ACC112 (cell line): ENCODE measurements at regions not wholly inside any gene's neighbourhood (a gene's known extent, or its start where the extent isn't known, plus 50 kb on each side); places are given as distances from the start of the nearest gene placed in this dataset.

Source experiments
- H2AFZ ChIP-seq: fragments of 200-600 bp; sonication (generic); one replicate; pipeline ENCODE4 v1.6.0; 2017; ENCODE audit warnings: antibody characterized with exemption, low read length; ENCODE audit not compliant: unreplicated experiment
- H3K27ac ChIP-seq: fragments of 200-600 bp; sonication (generic); 2 replicates; pipeline ENCODE4 v1.5.1; 2014; ENCODE audit warnings: low read depth, mild to moderate bottlenecking, antibody characterized with exemption, low read length, moderate library complexity
- H3K27me3 ChIP-seq: fragments of 200-600 bp; sonication (generic); 2 replicates; pipeline ENCODE4 v1.6.1; 2014; ENCODE audit warnings: mild to moderate bottlenecking, antibody characterized with exemption, low read length, moderate library complexity, mixed read lengths; ENCODE audit not compliant: insufficient read depth
- H3K36me3 ChIP-seq: fragments of 200-600 bp; sonication (generic); 2 replicates; pipeline ENCODE4 v1.6.1; 2016; ENCODE audit warnings: mild to moderate bottlenecking, antibody characterized with exemption, low read length, moderate library complexity, mixed read lengths; ENCODE audit not compliant: insufficient read depth
- H3K4me1 ChIP-seq: fragments of 200-600 bp; sonication (generic); one replicate; pipeline ENCODE4 v1.6.1; 2016; ENCODE audit warnings: low read length, mixed read lengths; ENCODE audit not compliant: insufficient read depth, unreplicated experiment, control insufficient read depth
- H3K4me3 ChIP-seq: fragments of 200-600 bp; sonication (generic); 2 replicates; pipeline ENCODE4 v1.5.1; 2014; ENCODE audit warnings: mild to moderate bottlenecking, low read depth, low read length
- H3K79me2 ChIP-seq: fragments of 200-600 bp; sonication (generic); one replicate; pipeline ENCODE4 v1.6.0; 2016; ENCODE audit warnings: low read length; ENCODE audit not compliant: control insufficient read depth, unreplicated experiment, insufficient read depth

DNA sequence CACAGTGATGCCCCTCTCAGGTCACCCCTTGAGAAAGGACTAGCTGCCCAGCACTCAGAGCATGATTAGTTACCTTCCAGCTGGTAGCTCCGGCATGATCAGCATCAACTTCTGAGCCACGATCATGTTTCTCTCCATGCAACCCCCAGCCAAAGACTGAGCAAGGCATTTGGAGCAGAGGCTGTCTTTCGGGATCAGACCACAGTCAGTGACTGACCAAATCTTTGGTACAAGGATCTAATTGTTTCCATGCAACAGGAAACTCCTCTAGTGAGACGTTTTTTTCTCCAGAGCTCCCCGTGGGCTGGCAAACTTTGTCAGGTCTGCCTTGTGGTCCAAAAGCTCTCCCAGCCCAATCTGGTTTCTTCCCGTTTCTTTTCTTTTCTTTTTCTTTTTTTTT is 244.3 kb downstream of the METTL4 start:
- H3K79me2 ChIP-seq: no peaks in the 10 kb centered on the region
- H3K27me3 ChIP-seq: peaks cover 20% of the 10 kb centered on the region; the same call in 1 of the 2 replicates
- H3K27ac ChIP-seq: no peak overlapping the region
- H3K4me3 ChIP-seq: no peak overlapping the region
- H3K36me3 ChIP-seq: no peaks in the 10 kb centered on the region
- H3K4me1 ChIP-seq: peaks cover 5% of the 10 kb centered on the region
- no peak overlapping the region for H2AFZ ChIP-seq

DNA sequence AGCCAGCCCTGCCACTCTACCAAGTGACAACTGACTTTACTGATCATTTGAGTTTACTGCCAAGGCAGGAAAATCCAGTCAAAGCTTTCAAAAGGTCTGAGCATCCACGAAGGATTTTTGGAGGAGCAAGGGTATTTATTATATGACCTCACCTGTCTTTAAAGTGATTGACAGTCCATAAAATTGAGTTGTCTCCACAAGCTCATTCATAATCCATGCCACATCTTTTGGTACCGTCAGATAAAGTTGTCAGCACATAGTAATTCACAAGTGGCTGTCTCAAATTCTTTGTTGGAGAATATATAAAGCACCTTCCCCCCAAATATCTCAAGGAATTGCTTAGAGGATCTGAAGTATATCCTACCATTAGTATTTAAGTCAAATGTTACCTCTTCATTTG is 240.5 kb downstream of the METTL4 start:
- no peaks in the 10 kb centered on the region for H3K79me2 ChIP-seq
- no peaks in the 10 kb centered on the region for H3K36me3 ChIP-seq
- H3K4me3 ChIP-seq: no peak overlapping the region
- H3K27me3 ChIP-seq: peaks cover 20% of the 10 kb centered on the region; the same call in 1 of the 2 replicates
- no peak overlapping the region for H2AFZ ChIP-seq
- H3K4me1 ChIP-seq: peaks cover 2% of the 10 kb centered on the region
- H3K27ac ChIP-seq: no peak overlapping the region

DNA sequence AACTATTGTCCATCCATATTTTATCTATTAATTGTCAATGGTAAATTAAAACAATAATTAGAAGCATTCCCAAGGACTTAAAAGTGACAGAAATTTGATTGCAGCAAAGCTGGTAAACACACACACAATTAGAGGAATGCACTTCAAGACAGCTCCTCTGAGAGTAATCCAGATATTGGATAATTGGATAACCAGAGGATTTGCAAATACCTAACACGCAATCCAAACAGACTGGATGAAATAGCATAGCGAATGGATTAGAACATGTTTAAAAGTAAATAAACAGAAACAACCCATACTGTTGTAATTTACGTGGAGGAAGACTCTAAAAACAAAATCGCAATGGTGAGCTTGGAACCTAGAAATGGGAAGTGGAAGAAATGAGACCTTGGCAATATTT is 239.8 kb downstream of the METTL4 start:
- H3K4me1 ChIP-seq: no peaks in the 10 kb centered on the region
- no peaks in the 10 kb centered on the region for H3K79me2 ChIP-seq
- H3K36me3 ChIP-seq: no peaks in the 10 kb centered on the region
- no peak overlapping the region for H3K4me3 ChIP-seq
- H3K27ac ChIP-seq: no peak overlapping the region
- H2AFZ ChIP-seq: no peak overlapping the region
- H3K27me3 ChIP-seq: peaks cover 20% of the 10 kb centered on the region; the same call in 1 of the 2 replicates

DNA sequence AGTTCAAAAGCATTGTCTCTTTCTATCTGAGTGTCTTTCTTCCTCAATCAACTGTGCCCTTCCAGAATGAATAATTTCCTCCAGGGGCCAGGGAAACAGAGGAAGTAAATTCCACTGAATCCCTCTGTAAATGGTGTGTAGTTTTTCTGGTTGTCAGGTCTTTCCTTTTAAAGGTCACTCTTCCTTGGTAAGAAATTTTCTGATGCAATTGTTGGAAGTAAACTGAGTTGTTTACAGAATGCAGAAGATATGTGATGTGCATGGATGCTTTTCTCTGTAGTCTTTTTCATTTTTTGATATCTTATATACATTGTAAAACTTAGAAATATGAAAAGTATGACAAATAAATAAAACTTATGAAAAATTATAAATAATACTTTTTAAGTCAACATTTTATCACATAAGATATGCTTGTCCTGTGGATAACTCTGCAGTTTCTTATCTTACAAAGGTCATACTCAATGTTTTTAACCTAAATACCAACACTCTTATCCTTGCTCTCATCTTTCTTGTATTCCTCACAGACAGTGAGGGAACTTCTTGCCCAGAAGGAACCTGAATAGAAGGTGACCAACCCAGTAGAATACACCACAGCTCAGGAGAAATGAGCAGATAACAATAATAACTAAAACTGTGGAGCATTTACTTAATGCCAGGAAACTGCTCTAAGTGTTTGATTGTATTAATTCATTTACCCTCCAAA is 234.5 kb downstream of the METTL4 start:
- Histone ChIP-seq H3K27me3 (no peaks in the 10 kb centered on the region), H3K4me1 (no peaks in the 10 kb centered on the region), H3K4me3 (no peak overlapping the region), H2AFZ (no peak overlapping the region), H3K79me2 (no peaks in the 10 kb centered on the region), H3K27ac (no peak overlapping the region), H3K36me3 (no peaks in the 10 kb centered on the region)

DNA sequence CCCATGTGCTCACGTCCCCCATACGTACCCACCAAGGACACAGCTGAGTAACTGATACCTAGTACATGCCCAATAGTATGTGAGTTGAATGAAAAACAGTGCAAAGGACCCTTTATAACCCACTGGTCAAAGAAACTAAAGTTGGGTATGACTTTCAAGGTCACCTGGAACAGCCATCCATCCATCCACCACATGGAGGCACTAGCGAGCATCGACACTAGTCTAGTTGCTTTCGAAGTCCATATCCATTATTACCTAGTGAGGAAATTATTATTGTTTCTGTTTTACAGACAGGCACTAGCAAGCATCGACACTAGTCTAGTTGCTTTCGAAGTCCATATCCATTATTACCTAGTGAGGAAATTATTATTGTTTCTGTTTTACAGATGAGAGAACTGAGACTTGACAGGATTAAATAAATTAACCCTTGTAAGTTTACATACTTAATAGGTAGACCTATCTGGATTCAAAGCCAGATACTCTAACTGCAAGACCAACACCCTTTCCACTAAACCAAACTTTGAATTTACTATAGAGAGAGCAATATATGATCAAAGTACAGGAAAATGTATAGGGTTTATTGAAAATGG is 233.7 kb downstream of the METTL4 start:
- Histone ChIP-seq H3K36me3 (no peaks in the 10 kb centered on the region), H3K79me2 (no peaks in the 10 kb centered on the region), H3K4me1 (no peaks in the 10 kb centered on the region), H3K4me3 (no peak overlapping the region), H3K27me3 (no peaks in the 10 kb centered on the region), H3K27ac (no peak overlapping the region), H2AFZ (peak overlapping the region; percentile 21)

DNA sequence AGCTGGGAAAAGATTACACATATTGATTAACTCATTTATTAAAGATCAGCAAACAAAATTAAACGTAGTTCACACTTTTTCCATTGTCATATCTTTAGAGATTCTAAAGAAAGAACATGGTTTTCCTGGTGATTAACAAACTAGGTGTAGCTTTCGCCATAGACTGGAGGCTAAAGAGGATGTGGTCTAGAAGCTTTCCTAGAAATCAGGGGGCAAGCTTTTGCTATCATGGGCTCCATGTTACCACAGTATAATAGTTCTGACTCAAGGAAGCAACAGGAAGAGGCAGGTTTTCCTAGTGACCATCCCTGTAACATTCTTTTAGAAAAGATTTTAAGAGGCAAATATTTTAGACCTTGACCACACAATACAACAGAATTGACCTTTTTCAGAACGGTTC is 232.7 kb downstream of the METTL4 start:
- no peak overlapping the region for H3K27ac ChIP-seq
- no peak overlapping the region for H3K4me3 ChIP-seq
- H3K36me3 ChIP-seq: no peaks in the 10 kb centered on the region
- H2AFZ ChIP-seq: no peak overlapping the region
- H3K27me3 ChIP-seq: no peaks in the 10 kb centered on the region
- no peaks in the 10 kb centered on the region for H3K4me1 ChIP-seq
- no peaks in the 10 kb centered on the region for H3K79me2 ChIP-seq

DNA sequence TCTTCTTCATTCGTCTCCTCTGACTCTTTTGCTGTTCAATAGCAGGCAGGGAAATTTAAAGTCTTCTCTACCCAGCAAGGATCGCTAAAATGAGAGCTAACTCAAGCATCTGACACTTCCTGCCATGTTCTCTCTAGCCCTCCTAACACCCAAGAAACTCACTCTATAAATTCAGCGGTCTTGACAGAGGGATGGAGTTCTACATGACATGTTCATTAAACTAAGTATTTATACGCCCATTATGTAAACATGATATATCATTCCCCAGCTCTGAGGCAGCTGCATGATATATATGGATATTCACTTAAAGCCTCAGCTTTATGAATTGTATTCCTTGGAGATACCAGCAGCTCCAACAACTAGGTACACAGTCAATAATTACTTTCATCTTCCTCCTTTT is 231.0 kb downstream of the METTL4 start:
- no peak overlapping the region for H3K4me3 ChIP-seq
- no peaks in the 10 kb centered on the region for H3K36me3 ChIP-seq
- no peaks in the 10 kb centered on the region for H3K27me3 ChIP-seq
- no peak overlapping the region for H3K27ac ChIP-seq
- no peaks in the 10 kb centered on the region for H3K79me2 ChIP-seq
- H2AFZ ChIP-seq: no peak overlapping the region
- H3K4me1 ChIP-seq: no peaks in the 10 kb centered on the region

DNA sequence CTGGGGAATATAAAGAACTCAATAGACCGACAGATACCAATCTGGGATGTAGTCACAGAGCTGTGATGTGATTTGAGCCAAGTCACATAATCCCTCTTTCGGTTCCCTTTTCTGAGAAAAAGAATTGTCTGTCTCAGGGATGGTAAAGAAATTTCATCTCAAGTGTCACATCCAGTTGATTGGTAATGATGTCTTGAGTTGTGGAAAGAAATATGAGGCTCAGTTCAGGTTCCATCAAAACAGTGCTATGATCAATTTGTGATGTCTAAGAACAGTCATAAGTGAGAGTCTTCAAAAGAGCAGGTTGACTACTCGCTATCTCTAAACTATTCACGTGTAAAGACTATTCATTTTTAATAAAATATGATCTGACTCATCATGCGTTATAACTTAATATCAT is 223.3 kb downstream of the METTL4 start:
- 0 out of 2 replicates have a peak, but pooled peaks cover 4% of the 10 kb centered on the region for H3K27me3 ChIP-seq
- no peaks in the 10 kb centered on the region for H3K79me2 ChIP-seq
- no peak overlapping the region for H2AFZ ChIP-seq
- H3K27ac ChIP-seq: no peak overlapping the region
- no peaks in the 10 kb centered on the region for H3K36me3 ChIP-seq
- H3K4me1 ChIP-seq: no peaks in the 10 kb centered on the region
- H3K4me3 ChIP-seq: no peak overlapping the region

DNA sequence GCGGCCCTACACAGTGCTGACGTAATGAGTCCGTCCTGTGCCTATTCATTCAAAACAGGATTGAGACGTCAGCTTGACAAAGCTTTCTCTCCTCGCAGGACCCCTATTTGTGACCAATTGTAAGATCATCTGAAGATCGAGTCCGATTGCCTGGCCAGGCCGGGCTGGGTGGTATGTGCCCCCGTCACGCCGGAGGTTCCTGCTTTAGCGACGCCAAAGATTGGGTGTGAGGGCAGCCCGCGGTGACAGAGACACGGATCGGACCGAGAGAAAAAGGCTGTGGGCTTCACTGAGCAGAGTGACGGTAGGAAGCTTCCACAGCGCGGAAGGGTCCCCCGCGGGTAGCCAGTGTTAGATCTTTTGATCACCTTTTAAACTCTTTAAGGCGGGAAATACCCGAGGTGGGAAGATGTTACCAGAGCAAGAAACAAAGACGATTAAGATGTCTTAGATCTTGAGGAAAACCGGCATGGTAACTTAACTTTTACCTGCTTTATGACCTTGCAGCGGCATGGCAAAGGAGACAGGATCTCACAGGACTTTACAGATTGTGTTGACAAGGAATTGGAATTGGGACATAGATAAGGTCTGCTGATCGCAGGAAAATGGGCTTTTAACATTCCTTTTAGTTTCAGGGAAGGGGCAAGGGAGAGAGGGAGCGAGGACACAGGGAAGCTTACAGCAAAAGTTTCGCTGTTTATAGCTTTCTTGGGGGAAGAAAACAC is 220.0 kb downstream of the METTL4 start:
- Histone ChIP-seq H3K36me3 (no peaks in the 10 kb centered on the region), H3K27me3 (0 out of 2 replicates have a peak, but pooled peaks cover 4% of the 10 kb centered on the region), H3K79me2 (no peaks in the 10 kb centered on the region), H2AFZ (no peak overlapping the region), H3K4me1 (no peaks in the 10 kb centered on the region), H3K4me3 (no peak overlapping the region), H3K27ac (no peak overlapping the region)

DNA sequence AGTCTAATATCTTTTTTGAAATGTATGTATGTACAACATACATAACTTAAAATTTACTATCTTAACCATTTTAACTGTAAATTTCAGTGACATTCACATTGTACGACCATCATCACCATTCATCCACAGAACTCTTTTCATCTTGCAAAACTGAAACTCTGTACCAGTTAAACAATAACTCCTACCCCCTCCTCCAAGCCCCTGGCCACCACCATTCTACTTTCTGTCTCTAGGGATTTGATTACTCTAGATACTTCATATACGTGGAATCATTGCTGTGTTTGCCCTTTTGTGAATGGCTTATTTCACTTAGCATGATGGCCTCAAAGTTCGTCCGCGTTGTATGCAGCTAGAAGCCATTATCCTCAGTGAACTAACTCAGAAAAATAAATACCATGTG is 217.0 kb downstream of the METTL4 start:
- Histone ChIP-seq H3K79me2 (no peaks in the 10 kb centered on the region), H3K27ac (no peak overlapping the region), H2AFZ (no peak overlapping the region), H3K27me3 (0 out of 2 replicates have a peak, but pooled peaks cover 4% of the 10 kb centered on the region), H3K36me3 (no peaks in the 10 kb centered on the region), H3K4me3 (no peak overlapping the region), H3K4me1 (no peaks in the 10 kb centered on the region)

DNA sequence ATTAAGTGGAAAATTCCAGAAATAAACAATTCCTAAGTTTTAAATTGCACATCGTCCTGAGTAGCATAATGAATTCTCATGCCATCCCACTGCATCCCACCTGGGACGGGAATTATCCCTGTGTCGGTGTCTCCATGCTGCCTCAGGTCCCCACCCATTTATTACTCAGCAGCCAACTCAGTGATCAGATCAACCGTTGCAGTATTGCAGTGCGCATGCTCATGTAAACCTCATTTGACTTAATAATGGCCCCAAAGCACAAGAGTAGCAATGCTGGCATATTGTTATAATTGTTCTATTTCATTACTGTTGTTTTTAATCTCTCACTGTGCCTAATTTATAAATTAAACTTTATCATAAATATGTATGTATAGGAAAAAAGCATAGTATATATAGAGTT is 214.4 kb downstream of the METTL4 start:
- H3K4me3 ChIP-seq: no peak overlapping the region
- H3K36me3 ChIP-seq: no peaks in the 10 kb centered on the region
- no peaks in the 10 kb centered on the region for H3K4me1 ChIP-seq
- H3K79me2 ChIP-seq: no peaks in the 10 kb centered on the region
- H3K27me3 ChIP-seq: no peaks in the 10 kb centered on the region
- no peak overlapping the region for H2AFZ ChIP-seq
- no peak overlapping the region for H3K27ac ChIP-seq
